ENCODE measurements at regions not wholly inside any gene's neighbourhood (a gene's known extent, or its start where the extent isn't known, plus 50 kb on each side); places are given as distances from the start of the nearest gene placed in this dataset.

DNA sequence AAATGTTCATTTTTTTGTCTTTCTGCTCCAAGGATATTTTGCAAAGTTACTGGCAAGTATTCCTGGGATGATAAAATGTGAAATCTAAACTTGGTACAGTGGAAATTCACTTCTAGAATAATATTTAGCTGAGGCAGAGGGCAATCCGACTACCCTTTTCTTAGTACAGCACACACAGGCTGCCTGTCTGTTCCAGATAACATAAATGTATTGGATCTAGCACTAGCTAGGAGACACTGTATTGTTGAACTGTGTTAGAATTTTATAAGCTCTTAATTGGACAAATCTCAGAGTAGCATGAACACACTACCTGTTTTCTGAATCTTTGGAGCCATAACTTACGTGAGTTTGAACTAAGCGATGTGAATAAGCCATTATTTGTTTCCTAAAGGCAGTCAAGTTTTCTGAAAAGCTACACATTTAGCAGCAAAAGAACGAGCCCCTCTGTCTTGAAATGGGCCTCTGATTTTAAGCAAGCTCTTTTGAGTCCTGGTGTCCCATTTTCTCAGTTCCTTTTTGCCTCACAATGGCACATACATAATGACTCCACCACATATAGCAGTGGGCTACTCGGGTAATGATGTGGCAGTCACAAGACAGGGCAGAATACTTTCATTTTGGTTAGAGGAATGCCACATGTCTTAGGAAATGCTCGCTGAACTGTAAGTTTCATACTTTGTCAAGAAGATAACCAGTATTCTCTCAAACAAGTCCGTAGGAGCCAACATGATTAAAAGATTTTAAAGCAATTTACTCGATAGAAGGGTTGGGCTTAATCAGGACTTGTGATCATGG is 116.5 kb upstream of the ESR1 start:
- TF ChIP-seq, protein P1, sequence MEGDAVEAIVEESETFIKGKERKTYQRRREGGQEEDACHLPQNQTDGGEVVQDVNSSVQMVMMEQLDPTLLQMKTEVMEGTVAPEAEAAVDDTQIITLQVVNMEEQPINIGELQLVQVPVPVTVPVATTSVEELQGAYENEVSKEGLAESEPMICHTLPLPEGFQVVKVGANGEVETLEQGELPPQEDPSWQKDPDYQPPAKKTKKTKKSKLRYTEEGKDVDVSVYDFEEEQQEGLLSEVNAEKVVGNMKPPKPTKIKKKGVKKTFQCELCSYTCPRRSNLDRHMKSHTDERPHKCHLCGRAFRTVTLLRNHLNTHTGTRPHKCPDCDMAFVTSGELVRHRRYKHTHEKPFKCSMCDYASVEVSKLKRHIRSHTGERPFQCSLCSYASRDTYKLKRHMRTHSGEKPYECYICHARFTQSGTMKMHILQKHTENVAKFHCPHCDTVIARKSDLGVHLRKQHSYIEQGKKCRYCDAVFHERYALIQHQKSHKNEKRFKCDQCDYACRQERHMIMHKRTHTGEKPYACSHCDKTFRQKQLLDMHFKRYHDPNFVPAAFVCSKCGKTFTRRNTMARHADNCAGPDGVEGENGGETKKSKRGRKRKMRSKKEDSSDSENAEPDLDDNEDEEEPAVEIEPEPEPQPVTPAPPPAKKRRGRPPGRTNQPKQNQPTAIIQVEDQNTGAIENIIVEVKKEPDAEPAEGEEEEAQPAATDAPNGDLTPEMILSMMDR (conservative IDR thresholded peaks at IDR 0.05 in 1 of 2, IDR thresholded peaks at IDR 0.05 in 1 of 2; ENCODE audit: extremely low read depth in 1 of 2, insufficient read depth in 1 of 2, low read depth in 1 of 2, low read length in 2 of 2): no peak
- TF ChIP-seq EZH2 (IDR thresholded peaks at IDR 0.05; ENCODE audit: borderline replicate concordance, low read length): no peak
